22Rv1 (cell line): ENCODE measurements at regions not wholly inside any gene's neighbourhood (a gene's known extent, or its start where the extent isn't known, plus 50 kb on each side); places are given as distances from the start of the nearest gene placed in this dataset.

ENCODE experiments used
- CTCF ChIP-seq: fragments of 450-650 bp; IDR thresholded peaks from 2 replicates; pipeline ENCODE4 v1.5.1; 2017; ENCODE audit warnings: mild to moderate bottlenecking
- ZFX ChIP-seq: fragments of 450-650 bp; IDR thresholded peaks from 2 replicates; pipeline ENCODE4 v1.6.1; 2017; ENCODE audit warnings: antibody characterized with exemption, borderline replicate concordance

- TF ChIP-seq CTCF (peak; percentile 38), ZFX (no peak)
These were observed 428.2 kb downstream of the ENC1 start for GRCh38 chr5:74212336-74212735.
